Bronchial epithelial cell (primary cell): ENCODE measurements at regions not wholly inside any gene's neighbourhood (a gene's known extent, or its start where the extent isn't known, plus 50 kb on each side); places are given as distances from the start of the nearest gene placed in this dataset.
"Not testable (repeated sequence)": the region's sequence is repeated elsewhere in the genome, so short reads cannot be mapped to it uniquely, and the experiment has no call there.

Experiments
- DNase-seq: peaks from one replicate; pipeline ENCODE4 v3.0.0-alpha.2; 2010; ENCODE audit warnings: low read depth
- FAIRE-seq: peaks from 2 replicates; lab custom pipeline; 2011; peaks lifted over from hg19 to GRCh38; lab: Jason Lieb, UNC
- H3K27me3 ChIP-seq: 2 replicates; pipeline ENCODE4 v1.5.1; 2011; ENCODE audit warnings: low read length; ENCODE audit not compliant: control insufficient read depth, insufficient read depth
- H3K36me3 ChIP-seq: 2 replicates; pipeline ENCODE4 v1.5.1; 2011; ENCODE audit warnings: low read length; ENCODE audit not compliant: control insufficient read depth, insufficient read depth
- H3K4me3 ChIP-seq: 2 replicates; pipeline ENCODE4 v1.5.1; 2011; ENCODE audit warnings: mild to moderate bottlenecking, low read depth, low read length, control low read depth
- TF ChIP-seq, protein P1 (sequence below): IDR thresholded peaks from 2 replicates; pipeline ENCODE4 v1.5.1; 2011; ENCODE audit warnings: mild to moderate bottlenecking, moderate library complexity, low read length, control low read depth, inconsistent platforms; ENCODE audit not compliant: insufficient read depth, severe bottlenecking

DNA sequence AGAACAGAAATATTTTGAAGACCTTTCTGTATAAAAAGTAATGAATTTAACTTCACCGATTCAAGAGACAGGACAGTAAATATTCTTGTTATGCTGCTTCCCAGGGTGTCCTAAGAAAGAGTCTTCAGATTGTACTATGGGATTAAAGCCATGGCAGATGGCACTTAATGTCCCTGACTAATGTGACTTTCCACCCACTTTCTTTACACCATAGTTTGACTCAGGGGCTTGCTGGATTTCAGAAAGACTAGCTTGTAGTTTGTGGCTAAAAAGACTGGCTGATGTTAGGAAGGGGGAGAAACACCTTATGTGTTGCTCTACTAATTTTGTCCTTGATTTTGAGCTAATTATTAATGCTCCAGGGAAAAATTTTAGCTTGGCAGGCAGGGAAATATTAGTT lies 75.9 kb downstream of the UTRN start:
- H3K4me3 ChIP-seq, result no peak overlapping the region
- FAIRE-seq (no peak), DNase-seq (no peak)
- H3K36me3 ChIP-seq, result no peaks in the 10 kb centered on the region
- TF ChIP-seq, protein P1, sequence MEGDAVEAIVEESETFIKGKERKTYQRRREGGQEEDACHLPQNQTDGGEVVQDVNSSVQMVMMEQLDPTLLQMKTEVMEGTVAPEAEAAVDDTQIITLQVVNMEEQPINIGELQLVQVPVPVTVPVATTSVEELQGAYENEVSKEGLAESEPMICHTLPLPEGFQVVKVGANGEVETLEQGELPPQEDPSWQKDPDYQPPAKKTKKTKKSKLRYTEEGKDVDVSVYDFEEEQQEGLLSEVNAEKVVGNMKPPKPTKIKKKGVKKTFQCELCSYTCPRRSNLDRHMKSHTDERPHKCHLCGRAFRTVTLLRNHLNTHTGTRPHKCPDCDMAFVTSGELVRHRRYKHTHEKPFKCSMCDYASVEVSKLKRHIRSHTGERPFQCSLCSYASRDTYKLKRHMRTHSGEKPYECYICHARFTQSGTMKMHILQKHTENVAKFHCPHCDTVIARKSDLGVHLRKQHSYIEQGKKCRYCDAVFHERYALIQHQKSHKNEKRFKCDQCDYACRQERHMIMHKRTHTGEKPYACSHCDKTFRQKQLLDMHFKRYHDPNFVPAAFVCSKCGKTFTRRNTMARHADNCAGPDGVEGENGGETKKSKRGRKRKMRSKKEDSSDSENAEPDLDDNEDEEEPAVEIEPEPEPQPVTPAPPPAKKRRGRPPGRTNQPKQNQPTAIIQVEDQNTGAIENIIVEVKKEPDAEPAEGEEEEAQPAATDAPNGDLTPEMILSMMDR, result no peak
- H3K27me3 ChIP-seq, result no peaks in the 10 kb centered on the region

DNA sequence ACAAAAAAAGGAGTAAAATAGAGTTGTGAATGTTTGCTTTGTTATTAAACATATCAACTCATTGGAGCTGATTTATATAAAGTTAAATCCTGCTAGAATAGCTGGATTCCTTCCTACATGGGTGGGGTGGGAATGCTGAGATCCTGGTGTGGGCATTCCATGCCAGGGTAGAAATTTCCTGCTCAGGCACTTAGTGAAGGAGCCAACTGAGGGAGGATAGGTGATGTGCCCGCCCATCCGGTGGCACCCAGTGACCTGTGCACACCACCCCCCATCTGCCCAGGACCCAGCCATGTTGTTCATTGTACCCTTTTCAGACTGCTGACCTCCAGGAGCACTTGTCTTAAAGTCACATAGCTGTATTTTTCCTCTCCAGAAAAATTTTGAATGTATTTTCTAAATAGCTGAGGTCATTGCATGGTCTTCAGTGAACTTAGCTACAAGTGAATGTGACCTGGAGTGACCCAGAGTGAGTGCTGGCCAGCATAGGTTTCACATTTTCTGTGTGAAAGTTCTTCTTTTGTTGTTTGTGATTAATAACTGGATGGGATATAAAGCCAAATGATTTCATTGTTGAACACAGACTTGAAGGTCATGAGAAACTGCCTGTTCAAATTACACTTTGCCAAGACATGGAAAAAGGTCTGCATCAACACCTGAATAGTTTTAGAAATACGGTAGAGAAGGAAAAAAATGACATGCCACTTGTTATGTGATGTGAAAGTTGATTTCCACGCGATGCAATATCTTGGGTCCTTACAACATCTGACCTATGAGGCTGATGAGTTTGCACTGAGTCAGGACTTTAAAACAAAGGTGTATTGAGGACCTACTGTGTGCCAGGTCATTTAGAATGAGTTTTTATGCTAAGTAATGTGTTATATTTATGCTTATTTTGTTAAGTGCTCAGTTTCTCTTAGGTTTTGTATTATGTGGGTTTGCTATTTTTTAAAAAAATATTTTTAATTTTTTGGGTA lies 77.2 kb downstream of the UTRN start:
- Histone ChIP-seq H3K4me3 (no peak overlapping the region), H3K27me3 (no peaks in the 10 kb centered on the region), H3K36me3 (no peaks in the 10 kb centered on the region)
- FAIRE-seq (no peak), DNase-seq (no peak)
- TF ChIP-seq, protein P1, result no peak

DNA sequence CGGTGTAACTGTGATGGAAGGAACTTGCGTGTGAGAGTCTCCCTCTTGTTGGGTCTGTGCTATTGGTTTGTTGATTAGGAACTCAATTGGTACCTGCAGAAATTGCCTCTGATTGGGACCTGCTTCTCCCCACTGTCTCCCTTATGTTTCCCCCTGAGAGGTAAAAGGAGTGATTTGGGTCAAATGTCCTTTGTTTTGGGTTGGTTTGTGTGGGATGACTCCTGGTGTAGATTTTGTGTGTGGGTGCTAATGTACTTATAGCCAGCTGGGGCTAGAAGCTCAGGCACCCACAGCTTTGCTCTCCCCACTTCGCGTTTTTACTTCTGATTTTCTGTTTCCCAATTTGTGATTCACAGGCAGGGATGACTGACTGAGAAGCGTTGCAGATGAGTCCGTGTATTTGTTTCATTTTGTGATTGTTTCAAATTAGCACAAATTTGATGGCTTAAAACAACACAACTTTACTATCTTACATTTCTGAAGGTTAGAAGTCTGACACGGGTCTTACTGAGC lies 79.1 kb downstream of the UTRN start:
- TF ChIP-seq, protein P1, result no peak
- Histone ChIP-seq H3K36me3 (no peaks in the 10 kb centered on the region), H3K27me3 (no peaks in the 10 kb centered on the region), H3K4me3 (no peak overlapping the region)
- DNase-seq (no peak), FAIRE-seq (no peak)

DNA sequence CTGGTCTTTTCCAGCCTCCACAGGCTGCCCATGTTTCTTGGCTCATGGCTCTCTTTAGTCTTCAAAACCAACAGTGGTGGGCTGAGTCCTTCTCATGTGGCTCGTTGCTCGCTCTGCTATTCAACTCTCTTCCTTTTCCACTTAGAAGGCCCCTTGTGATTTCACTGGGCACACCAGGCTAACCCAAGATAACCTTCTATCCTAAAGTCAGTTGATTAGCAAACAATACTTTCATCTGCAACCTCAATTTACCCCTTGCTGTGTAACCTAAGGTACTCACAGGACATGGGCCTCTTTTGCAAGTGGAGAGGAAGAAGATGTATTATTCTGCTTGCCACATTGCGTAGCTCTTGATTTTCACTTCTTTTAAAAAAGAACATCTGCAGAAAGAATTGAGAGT lies 79.6 kb downstream of the UTRN start:
- Histone ChIP-seq H3K36me3 (no peaks in the 10 kb centered on the region), H3K27me3 (no peaks in the 10 kb centered on the region), H3K4me3 (no peak overlapping the region)
- no peak for DNase-seq
- FAIRE-seq, result no peak
- TF ChIP-seq, protein P1, result no peak

DNA sequence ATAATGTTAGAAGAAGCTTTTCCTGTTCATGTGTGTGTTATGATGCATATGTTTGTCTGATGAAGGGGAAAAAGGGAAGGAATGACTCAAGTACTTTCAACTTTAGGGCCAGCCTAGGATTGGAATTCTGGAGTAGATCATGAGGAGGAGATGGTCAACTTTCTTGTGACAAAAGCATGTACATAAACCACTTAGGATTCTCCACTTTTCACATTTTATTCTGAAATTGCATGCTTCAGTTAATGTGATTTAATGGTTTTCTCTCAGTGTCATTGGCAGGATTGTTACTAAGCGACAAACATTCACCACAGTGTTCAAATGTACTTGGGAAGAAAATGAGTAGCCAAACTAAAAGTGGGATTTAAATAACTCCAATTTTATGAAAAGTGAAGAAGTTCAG lies 80.1 kb downstream of the UTRN start:
- no peaks in the 10 kb centered on the region for H3K27me3 ChIP-seq
- H3K4me3 ChIP-seq, result no peak overlapping the region
- no peaks in the 10 kb centered on the region for H3K36me3 ChIP-seq
- TF ChIP-seq, protein P1, result no peak
- FAIRE-seq, result no peak
- DNase-seq, result no peak

DNA sequence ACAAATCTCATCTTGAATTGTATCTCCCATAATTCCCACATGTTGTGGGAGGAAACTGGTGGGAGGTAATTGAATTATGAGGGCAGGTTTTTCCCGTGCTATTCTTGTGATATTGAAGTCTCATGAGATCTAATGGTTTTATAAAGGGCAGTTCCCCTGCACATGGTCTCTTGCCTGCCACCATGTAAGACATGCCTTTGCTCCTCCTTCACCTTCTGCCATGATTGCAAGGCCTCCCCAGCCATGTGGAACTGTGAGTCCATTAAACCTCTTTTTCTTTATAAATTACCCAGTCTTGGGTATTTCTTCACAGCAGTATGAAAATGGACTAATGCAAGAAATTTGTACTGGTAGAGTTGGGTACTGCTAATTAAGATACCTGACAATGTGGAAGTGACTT lies 84.6 kb downstream of the UTRN start:
- not testable (repeated sequence) for H3K36me3 ChIP-seq, H3K4me3 ChIP-seq, DNase-seq, H3K27me3 ChIP-seq, FAIRE-seq
